GM21423 (cell line): ENCODE measurements at regions not wholly inside any gene's neighbourhood (a gene's known extent, or its start where the extent isn't known, plus 50 kb on each side); places are given as distances from the start of the nearest gene placed in this dataset.
"Not testable (repeated sequence)": the region's sequence is repeated elsewhere in the genome, so short reads cannot be mapped to it uniquely, and the experiment has no call there.

Source experiments
- ATAC-seq: cut with Tn5 transposase; IDR thresholded peaks from one replicate; pipeline ENCODE4 v1.9.1; 2021; ENCODE audit warnings: mild to moderate bottlenecking, moderate library complexity; ENCODE audit not compliant: unreplicated experiment

- ATAC-seq: no peak
Measured at GRCh38 chr6:115131709-115132490, 789.1 kb upstream of the HS3ST5 start.

- not testable (repeated sequence) for ATAC-seq
Measured at GRCh38 chr6:115121513-115121912, 778.7 kb upstream of the HS3ST5 start.

- no peak for ATAC-seq
Measured at GRCh38 chr6:115120391-115120790, 777.6 kb upstream of the HS3ST5 start.

GRCh38 chr6:115091461-115091860 lies 748.6 kb upstream of the HS3ST5 start:
- no peak for ATAC-seq

- no peak for ATAC-seq
Measured at GRCh38 chr6:115078555-115078954, 735.7 kb upstream of the HS3ST5 start.

- ATAC-seq: no peak
Measured at GRCh38 chr6:115071962-115072361, 729.1 kb upstream of the HS3ST5 start.

GRCh38 chr6:115067690-115068447 lies 725.0 kb upstream of the HS3ST5 start:
- ATAC-seq: no peak

- no peak for ATAC-seq
Measured at GRCh38 chr6:115064680-115065079, 721.9 kb upstream of the HS3ST5 start.

GRCh38 chr6:115060581-115060980 lies 717.8 kb upstream of the HS3ST5 start:
- no peak for ATAC-seq

GRCh38 chr6:115058414-115059211 lies 715.8 kb upstream of the HS3ST5 start:
- ATAC-seq: no peak

- no peak for ATAC-seq
Measured at GRCh38 chr6:115055579-115055978, 712.8 kb upstream of the HS3ST5 start.

GRCh38 chr6:115054242-115054641 lies 711.4 kb upstream of the HS3ST5 start:
- ATAC-seq: not testable (repeated sequence)

GRCh38 chr6:115053169-115053860 lies 710.5 kb upstream of the HS3ST5 start:
- ATAC-seq: no peak

- no peak for ATAC-seq
Measured at GRCh38 chr6:115016593-115016992, 673.8 kb upstream of the HS3ST5 start.

- no peak for ATAC-seq
Measured at GRCh38 chr6:115004982-115005381, 662.2 kb upstream of the HS3ST5 start.

- ATAC-seq: no peak
Measured at GRCh38 chr6:115004204-115004603, 661.4 kb upstream of the HS3ST5 start.

- ATAC-seq: no peak
Measured at GRCh38 chr6:115001731-115002350, 659.0 kb upstream of the HS3ST5 start.

- no peak for ATAC-seq
Measured at GRCh38 chr6:115000736-115001135, 657.9 kb upstream of the HS3ST5 start.

GRCh38 chr6:114998492-114998891 lies 655.7 kb upstream of the HS3ST5 start:
- no peak for ATAC-seq

GRCh38 chr6:114997813-114998292 lies 655.0 kb upstream of the HS3ST5 start:
- ATAC-seq: peak; percentile 56
